GM10248 (cell line): ENCODE measurements at regions not wholly inside any gene's neighbourhood (a gene's known extent, or its start where the extent isn't known, plus 50 kb on each side); places are given as distances from the start of the nearest gene placed in this dataset.

Experiments used
- CTCF ChIA-PET: fragments of 300-600 bp; sonication (Branson Sonifier 250); formaldehyde crosslinking; extraction: SDS; loops from one replicate; lab custom pipeline; 2021; ENCODE audit warnings: antibody characterized with exemption; lab: Yijun Ruan, JAX
- POLR2A ChIA-PET: fragments of 350-650 bp; sonication (Branson Sonifier 250); formaldehyde crosslinking; extraction: SDS; loops from one replicate; lab custom pipeline; 2020; ENCODE audit warnings: antibody characterized with exemption; lab: Yijun Ruan, JAX
- DNase-seq: peaks from one replicate; pipeline ENCODE4 v3.0.0; 2012; ENCODE audit errors: extremely low spot score
- TF ChIP-seq, protein P1 (sequence below): IDR thresholded peaks from 2 replicates; pipeline ENCODE4 v1.5.1; 2012; ENCODE audit warnings: mild to moderate bottlenecking, low read depth; ENCODE audit errors: extremely low read depth, missing control alignments, control extremely low read depth

- DNase-seq = no peak
- CTCF ChIA-PET = no interaction called here
- POLR2A ChIA-PET = no interaction called here
- TF ChIP-seq, protein P1, sequence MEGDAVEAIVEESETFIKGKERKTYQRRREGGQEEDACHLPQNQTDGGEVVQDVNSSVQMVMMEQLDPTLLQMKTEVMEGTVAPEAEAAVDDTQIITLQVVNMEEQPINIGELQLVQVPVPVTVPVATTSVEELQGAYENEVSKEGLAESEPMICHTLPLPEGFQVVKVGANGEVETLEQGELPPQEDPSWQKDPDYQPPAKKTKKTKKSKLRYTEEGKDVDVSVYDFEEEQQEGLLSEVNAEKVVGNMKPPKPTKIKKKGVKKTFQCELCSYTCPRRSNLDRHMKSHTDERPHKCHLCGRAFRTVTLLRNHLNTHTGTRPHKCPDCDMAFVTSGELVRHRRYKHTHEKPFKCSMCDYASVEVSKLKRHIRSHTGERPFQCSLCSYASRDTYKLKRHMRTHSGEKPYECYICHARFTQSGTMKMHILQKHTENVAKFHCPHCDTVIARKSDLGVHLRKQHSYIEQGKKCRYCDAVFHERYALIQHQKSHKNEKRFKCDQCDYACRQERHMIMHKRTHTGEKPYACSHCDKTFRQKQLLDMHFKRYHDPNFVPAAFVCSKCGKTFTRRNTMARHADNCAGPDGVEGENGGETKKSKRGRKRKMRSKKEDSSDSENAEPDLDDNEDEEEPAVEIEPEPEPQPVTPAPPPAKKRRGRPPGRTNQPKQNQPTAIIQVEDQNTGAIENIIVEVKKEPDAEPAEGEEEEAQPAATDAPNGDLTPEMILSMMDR = no peak
Measured at GRCh38 chr5:161757223-161757622, 71.7 kb downstream of the GABRA6 start.

GRCh38 chr5:161763571-161763970 lies 78.0 kb downstream of the GABRA6 start:
- no peak for DNase-seq
- POLR2A ChIA-PET = no interaction called here
- CTCF ChIA-PET = interaction anchor here (1.2 to 2.1 kb wide), 3 partner anchors 9 to 35 kb away, joined by 3 to 5 read pairs (median 3); no protein-coding TSS in a partner anchor
- TF ChIP-seq, protein P1 = no peak

DNA sequence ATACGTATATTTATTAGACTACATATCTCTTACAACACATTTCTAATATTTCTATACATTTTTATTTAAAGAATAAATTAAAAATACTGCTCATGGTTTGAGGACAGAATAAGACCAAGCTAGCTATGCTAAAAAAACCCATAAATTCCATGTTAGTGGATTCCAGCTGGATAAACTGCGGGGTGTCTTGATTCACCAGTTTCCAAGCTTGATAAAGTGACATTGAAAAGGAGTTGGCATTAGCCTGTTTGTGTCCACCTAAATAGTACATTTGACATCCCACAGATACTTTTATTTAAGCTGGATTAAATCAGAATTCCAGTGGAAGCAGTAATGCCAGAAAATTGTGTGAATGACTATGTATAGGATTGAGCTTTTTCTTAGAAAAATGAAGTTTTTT lies 80.1 kb downstream of the GABRA6 start:
- ChIA-PET CTCF (interaction anchor here (1.1 to 1.9 kb wide), 2 partner anchors 16 to 30 kb away, joined by 3 to 6 read pairs; no protein-coding TSS in a partner anchor), POLR2A (no interaction called here)
- DNase-seq = no peak
- TF ChIP-seq, protein P1 = no peak

DNA sequence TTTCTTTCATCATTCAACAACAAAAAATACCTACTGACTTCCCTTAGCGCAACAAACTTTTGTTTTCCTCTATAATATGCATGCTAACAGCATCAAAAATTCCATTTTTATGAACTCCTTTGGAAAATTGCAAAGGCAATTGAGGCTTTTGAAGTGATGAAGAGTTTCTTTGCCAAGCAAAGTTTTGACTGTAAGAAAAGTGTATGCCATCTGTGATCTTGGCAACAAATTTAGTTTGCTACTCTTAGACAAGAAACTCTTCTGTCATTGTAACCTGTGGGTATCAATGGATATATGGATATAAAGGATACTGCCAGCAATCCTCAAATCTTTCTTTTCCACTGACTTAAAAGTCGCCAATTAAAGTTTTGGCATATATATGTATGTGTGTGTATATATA lies 72.0 kb upstream of the GABRA1 start:
- no peak for DNase-seq
- TF ChIP-seq, protein P1 = no peak
- POLR2A ChIA-PET = no interaction called here
- CTCF ChIA-PET = no interaction called here

DNA sequence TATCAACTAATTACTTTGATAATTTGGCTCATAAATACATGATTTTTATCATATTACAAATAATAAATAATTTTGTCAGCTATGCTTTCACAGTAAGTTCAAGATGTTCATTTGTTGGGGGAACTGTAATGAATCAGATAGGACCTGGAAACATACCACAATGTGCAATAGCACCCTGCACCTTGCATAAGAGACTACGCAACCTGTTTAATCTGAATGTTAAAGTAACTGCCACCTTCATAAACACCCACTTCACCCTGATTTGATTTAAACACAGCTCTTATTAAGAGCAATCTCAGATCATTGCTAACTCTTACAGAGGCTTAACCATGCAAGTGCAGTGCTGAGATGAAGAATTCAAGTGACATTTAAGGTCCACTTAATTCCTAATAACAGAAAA lies 69.1 kb upstream of the GABRA1 start:
- TF ChIP-seq, protein P1 = no peak
- ChIA-PET CTCF (no interaction called here), POLR2A (no interaction called here)
- DNase-seq = no peak

- TF ChIP-seq, protein P1 = no peak
- DNase-seq = no peak
- CTCF ChIA-PET = no interaction called here
- POLR2A ChIA-PET = no interaction called here
Measured at GRCh38 chr5:161783297-161783696, 64.6 kb upstream of the GABRA1 start.

DNA sequence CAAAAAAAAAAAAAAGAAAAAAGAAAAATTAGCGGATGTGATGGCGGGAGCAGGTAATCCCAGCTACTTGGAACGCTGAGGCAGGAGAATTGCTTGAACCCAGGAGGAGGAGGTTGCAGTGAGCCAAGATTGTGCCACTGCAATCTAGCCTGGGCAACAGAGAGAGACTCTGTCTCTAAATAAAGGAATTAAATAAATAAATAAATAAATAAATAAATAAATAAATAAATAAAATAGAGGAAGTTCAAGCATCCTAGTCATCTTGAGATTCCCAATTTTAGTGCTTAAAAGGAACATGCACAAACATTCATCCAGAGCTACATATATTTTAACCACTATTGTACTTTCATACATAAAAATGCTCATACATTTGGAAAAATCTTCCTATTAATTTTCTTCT lies 61.2 kb upstream of the GABRA1 start:
- POLR2A ChIA-PET = no interaction called here
- CTCF ChIA-PET = no interaction called here
- TF ChIP-seq, protein P1 = no peak
- no peak for DNase-seq
